ENCODE measurements at regions not wholly inside any gene's neighbourhood (a gene's known extent, or its start where the extent isn't known, plus 50 kb on each side); places are given as distances from the start of the nearest gene placed in this dataset.

GRCh38 chr1:232296461-232296860 is 333.5 kb downstream of the SIPA1L2 start:
- Histone ChIP-seq H4K91ac (ENCODE audit: insufficient read depth, low read depth, low read length) (no peak overlapping the region), H2AK5ac (ENCODE audit: low read depth, low read length) (no peak overlapping the region), H4K8ac (ENCODE audit: low read depth in 2 of 2, low read length in 2 of 2) (no peak overlapping the region), H3K79me1 (ENCODE audit: low read depth in 1 of 2, low read length in 2 of 2) (no peaks in the 10 kb centered on the region), H3K4me2 (ENCODE audit: low read depth, low read length) (no peak overlapping the region), H3K4me3 (ENCODE audit: insufficient read depth, low read depth, low read length) (no peak overlapping the region), H3K27me3 (ENCODE audit: control insufficient read depth, insufficient read depth, low read length) (no peaks in the 10 kb centered on the region), H3K4ac (ENCODE audit: low read depth, low read length) (no peak overlapping the region), H3K27ac (ENCODE audit: insufficient read depth, low read length) (no peak overlapping the region), H2BK120ac (ENCODE audit: low read depth, low read length) (no peak overlapping the region), H2BK20ac (ENCODE audit: low read depth, low read length) (no peak overlapping the region), H3K18ac (ENCODE audit: low read depth, low read length) (no peak overlapping the region), H3K56ac (ENCODE audit: extremely low read depth, insufficient read depth, low read length) (no peak overlapping the region), H2AFZ (replicated peaks; ENCODE audit: low read length, poor library complexity) (no peak overlapping the region), H2BK5ac (ENCODE audit: low read depth, low read length, poor library complexity, severe bottlenecking) (no peak overlapping the region), H3K14ac (replicated peaks; ENCODE audit: low read depth, low read length) (no peak overlapping the region), H3K36me3 (ENCODE audit: control insufficient read depth, insufficient read depth, low read length) (no peaks in the 10 kb centered on the region), H3K4me1 (ENCODE audit: control insufficient read depth, insufficient read depth, low read length) (no peaks in the 10 kb centered on the region), H3K9me1 (ENCODE audit: insufficient read depth, low read length) (no peaks in the 10 kb centered on the region), H3K9me3 (ENCODE audit: control insufficient read depth, insufficient read depth, low read length) (no peaks in the 10 kb centered on the region), H3K9ac (ENCODE audit: low read depth, low read length) (no peak overlapping the region), H4K20me1 (ENCODE audit: insufficient read depth, low read length) (no peaks in the 10 kb centered on the region), H3K23ac (ENCODE audit: low read depth, low read length) (no peak overlapping the region), H2BK15ac (ENCODE audit: low read depth, low read length) (no peak overlapping the region), H2AK9ac (replicated peaks; ENCODE audit: low read depth, low read length, poor library complexity) (no peak overlapping the region), H4K5ac (ENCODE audit: low read depth, low read length) (no peak overlapping the region)
- ATAC-seq (ENCODE audit: low read depth) (no peak), DNase-seq (no peak)
- CTCF ChIA-PET, result interaction anchor here (0.6 kb wide), 1 partner anchor 133 kb away, joined by 3 read pairs; no protein-coding TSS in a partner anchor
- intact Hi-C loops (cut with micrococcal nuclease), result no loop called here
- no TSS peak for BruUV-seq (replicated peaks)
- POLR2A ChIA-PET (ENCODE audit: unreplicated experiment), result no interaction called here
- 52% methylated on average over 2 of the region's 4 CpGs; no CpG with 5 or more reads in 1 of the 2 experiments for WGBS, 2 experiments (ENCODE audit: extremely low coverage in 2 of 2, insufficient read length in 1 of 2)
- no peak for TF ChIP-seq POLR2A (IDR thresholded peaks at IDR 0.05; ENCODE audit: low read depth, low read length)
- TF ChIP-seq RAD21 (IDR thresholded peaks at IDR 0.05; ENCODE audit: low read length), result no peak
- in situ Hi-C loops (cut with MboI; ENCODE audit: low sequenced_read_pairs), result no loop called here
- dilution Hi-C loops (cut with HindIII; ENCODE audit: low sequenced_read_pairs, unreplicated experiment), result no loop called here

Data from IMR-90 (cell line).